NT2/D1 (cell line): ENCODE measurements at regions not wholly inside any gene's neighbourhood (a gene's known extent, or its start where the extent isn't known, plus 50 kb on each side); places are given as distances from the start of the nearest gene placed in this dataset.

Experiments used
- DNase-seq: peaks from one replicate; pipeline ENCODE4 v3.0.0-alpha.2; 2011; ENCODE audit warnings: low read depth, low spot score
- H3K27me3 ChIP-seq: 2 replicates; pipeline ENCODE4 v1.6.0; 2011; ENCODE audit warnings: mild to moderate bottlenecking; ENCODE audit not compliant: insufficient read length, insufficient read depth
- H3K36me3 ChIP-seq: 2 replicates; pipeline ENCODE4 v1.6.1; 2011; ENCODE audit warnings: mild to moderate bottlenecking, low read length, mixed read lengths; ENCODE audit not compliant: insufficient read depth, insufficient read length
- H3K4me1 ChIP-seq: 2 replicates; pipeline ENCODE4 v1.5.1; 2011; ENCODE audit not compliant: insufficient read depth, insufficient read length
- H3K4me3 ChIP-seq: 2 replicates; pipeline ENCODE4 v1.5.1; 2011; ENCODE audit warnings: low read depth; ENCODE audit not compliant: insufficient read length
- H3K9ac ChIP-seq: 2 replicates; pipeline ENCODE4 v1.6.0; 2011; ENCODE audit warnings: low read depth; ENCODE audit not compliant: insufficient read length
- H3K9me3 ChIP-seq: 2 replicates; pipeline ENCODE4 v1.5.1; 2011; ENCODE audit warnings: mild to moderate bottlenecking, low read length; ENCODE audit not compliant: insufficient read depth
- SUZ12 ChIP-seq: IDR thresholded peaks from 2 replicates; pipeline ENCODE4 v1.6.1; 2011; ENCODE audit not compliant: insufficient read length, insufficient read depth; ENCODE audit errors: extremely low read depth
- YY1 ChIP-seq: IDR thresholded peaks from 2 replicates; pipeline ENCODE4 v1.6.1; 2011; ENCODE audit not compliant: insufficient read length, insufficient read depth
- ZNF274 ChIP-seq: IDR thresholded peaks from 2 replicates; pipeline ENCODE4 v1.6.1; 2011; ENCODE audit warnings: mild to moderate bottlenecking, low read depth, low read length

- no peak for DNase-seq
- TF ChIP-seq ZNF274 (no peak), YY1 (no peak), SUZ12 (no peak)
- Histone ChIP-seq H3K4me1 (no peaks in the 10 kb centered on the region), H3K9me3 (no peaks in the 10 kb centered on the region), H3K9ac (no peak overlapping the region), H3K36me3 (no peaks in the 10 kb centered on the region), H3K4me3 (no peak overlapping the region), H3K27me3 (no peaks in the 10 kb centered on the region)
Measured at GRCh38 chr10:107739951-107740350, 575.4 kb upstream of the SORCS1 start.

GRCh38 chr10:107733328-107734130 lies 569.0 kb upstream of the SORCS1 start:
- Histone ChIP-seq H3K27me3 (no peaks in the 10 kb centered on the region), H3K36me3 (no peaks in the 10 kb centered on the region), H3K9ac (no peak overlapping the region), H3K4me1 (no peaks in the 10 kb centered on the region), H3K4me3 (no peak overlapping the region), H3K9me3 (no peaks in the 10 kb centered on the region)
- TF ChIP-seq SUZ12 (no peak), YY1 (no peak), ZNF274 (no peak)
- DNase-seq, result no peak

GRCh38 chr10:107732045-107732444 lies 567.5 kb upstream of the SORCS1 start:
- DNase-seq, result no peak
- Histone ChIP-seq H3K4me1 (no peaks in the 10 kb centered on the region), H3K27me3 (no peaks in the 10 kb centered on the region), H3K36me3 (no peaks in the 10 kb centered on the region), H3K4me3 (no peak overlapping the region), H3K9ac (no peak overlapping the region), H3K9me3 (no peaks in the 10 kb centered on the region)
- TF ChIP-seq ZNF274 (no peak), YY1 (no peak)

- no peak for DNase-seq
- H3K36me3 ChIP-seq, result no peaks in the 10 kb centered on the region
- H3K27me3 ChIP-seq, result no peaks in the 10 kb centered on the region
- H3K9ac ChIP-seq, result no peak overlapping the region
- no peaks in the 10 kb centered on the region for H3K9me3 ChIP-seq
- H3K4me3 ChIP-seq, result no peak overlapping the region
- H3K4me1 ChIP-seq, result no peaks in the 10 kb centered on the region
- TF ChIP-seq YY1 (no peak), SUZ12 (no peak), ZNF274 (no peak)
Measured at GRCh38 chr10:107728807-107729206, 564.3 kb upstream of the SORCS1 start.

- no peak overlapping the region for H3K4me3 ChIP-seq
- H3K9me3 ChIP-seq, result no peaks in the 10 kb centered on the region
- no peaks in the 10 kb centered on the region for H3K36me3 ChIP-seq
- no peaks in the 10 kb centered on the region for H3K27me3 ChIP-seq
- H3K9ac ChIP-seq, result no peak overlapping the region
- no peak for DNase-seq
- H3K4me1 ChIP-seq, result no peaks in the 10 kb centered on the region
- TF ChIP-seq SUZ12 (no peak), ZNF274 (no peak), YY1 (no peak)
Measured at GRCh38 chr10:107727767-107728317, 563.3 kb upstream of the SORCS1 start.

GRCh38 chr10:107718864-107719263 lies 554.4 kb upstream of the SORCS1 start:
- Histone ChIP-seq H3K4me3 (no peak overlapping the region), H3K27me3 (no peaks in the 10 kb centered on the region), H3K9ac (no peak overlapping the region), H3K9me3 (no peaks in the 10 kb centered on the region), H3K4me1 (no peaks in the 10 kb centered on the region), H3K36me3 (no peaks in the 10 kb centered on the region)
- no peak for DNase-seq
- TF ChIP-seq ZNF274 (no peak), SUZ12 (no peak), YY1 (no peak)

- no peaks in the 10 kb centered on the region for H3K27me3 ChIP-seq
Measured at GRCh38 chr10:107717046-107717445, 552.5 kb upstream of the SORCS1 start.

More at GRCh38 chr10:107717046-107717445, 552.5 kb upstream of the SORCS1 start:
- no peaks in the 10 kb centered on the region for H3K36me3 ChIP-seq
- H3K4me1 ChIP-seq, result no peaks in the 10 kb centered on the region
- no peak for DNase-seq
- H3K9ac ChIP-seq, result no peak overlapping the region
- no peak for TF ChIP-seq YY1
- no peak for TF ChIP-seq ZNF274
- no peak for TF ChIP-seq SUZ12
- no peak overlapping the region for H3K4me3 ChIP-seq
- H3K9me3 ChIP-seq, result no peaks in the 10 kb centered on the region
